CD4-positive, alpha-beta T cell (primary cell): ENCODE measurements at regions not wholly inside any gene's neighbourhood (a gene's known extent, or its start where the extent isn't known, plus 50 kb on each side); places are given as distances from the start of the nearest gene placed in this dataset.

Experiments used
- ATAC-seq: fragments of 200-7000 bp; cut with Tn5 transposase; one replicate; pipeline ENCODE4 v1.10.0; 2022; ENCODE audit warnings: mild to moderate bottlenecking; ENCODE audit not compliant: poor library complexity
- CTCF ChIA-PET: fragments of 350-600 bp; sonication (Branson Sonifier 250); formaldehyde crosslinking; loops from one replicate; lab custom pipeline; 2021; ENCODE audit warnings: antibody characterized with exemption, inconsistent platforms; lab: Charles Lee
- POLR2A ChIA-PET: fragments of 350-600 bp; sonication (Branson Sonifier 250); formaldehyde crosslinking; loops from one replicate; lab custom pipeline; 2021; ENCODE audit warnings: antibody characterized with exemption, inconsistent platforms; lab: Charles Lee
- DNase-seq, 14 experiments: peaks; one replicate each; pipeline ENCODE4 v3.0.0-alpha.2; 2013 to 2020; ENCODE audit warnings: mixed read lengths in 2 of 14
- H3K27ac ChIP-seq, 2 donors: one replicate each; pipeline versions ENCODE4 v1.5.1 to v1.7.0; 2013; ENCODE audit warnings: low read length in 2 of 2, low read depth in 1 of 2, mild to moderate bottlenecking in 1 of 2
- H3K27me3 ChIP-seq, 2 experiments: 1 replicate in 1 of 2; 2 replicates in 1 of 2; pipeline versions ENCODE4 v1.6.1 to v1.7.0; 2013; ENCODE audit warnings: low read length in 2 of 2, control low read depth in 1 of 2, mild to moderate bottlenecking in 1 of 2, moderate library complexity in 1 of 2; ENCODE audit not compliant: insufficient read depth in 2 of 2, control insufficient read depth in 1 of 2
- H3K36me3 ChIP-seq: one replicate; pipeline ENCODE4 v1.6.1; 2013; ENCODE audit warnings: low read length, control low read depth; ENCODE audit not compliant: insufficient read depth
- H3K4me1 ChIP-seq: one replicate; pipeline ENCODE4 v1.6.1; 2013; ENCODE audit warnings: low read length, control low read depth; ENCODE audit not compliant: insufficient read depth
- H3K4me3 ChIP-seq: one replicate; pipeline ENCODE4 v1.5.1; 2013; ENCODE audit warnings: mild to moderate bottlenecking, low read length, moderate library complexity
- H3K9me3 ChIP-seq, 2 experiments: 1 replicate in 1 of 2; 2 replicates in 1 of 2; pipeline versions ENCODE4 v1.6.1 to v1.7.0; 2013; ENCODE audit warnings: low read length in 2 of 2, mild to moderate bottlenecking in 2 of 2, control low read depth in 1 of 2, moderate library complexity in 1 of 2; ENCODE audit not compliant: control insufficient read depth in 1 of 2, insufficient read depth in 1 of 2
- H3K27ac Mint-ChIP-seq: one replicate; pipeline ENCODE4 v1.8.0; 2020; ENCODE audit warnings: mixed read lengths
- H3K27me3 Mint-ChIP-seq: one replicate; pipeline ENCODE4 v1.8.0; 2021; ENCODE audit warnings: mixed read lengths
- H3K36me3 Mint-ChIP-seq: one replicate; pipeline ENCODE4 v1.8.0; 2021; ENCODE audit warnings: low read depth, mixed read lengths
- H3K4me1 Mint-ChIP-seq: one replicate; pipeline ENCODE4 v1.8.0; 2021; ENCODE audit warnings: low read depth, mixed read lengths
- H3K4me3 Mint-ChIP-seq: one replicate; pipeline ENCODE4 v1.8.0; 2020; ENCODE audit warnings: mild to moderate bottlenecking, mixed read lengths
- H3K9me3 Mint-ChIP-seq: one replicate; pipeline ENCODE4 v1.8.0; 2020; ENCODE audit warnings: mixed read lengths
- intact Hi-C, 2 experiments: fragments of 100-400 bp; cut with DNase I in 1 of 2; cut with micrococcal nuclease in 1 of 2; formaldehyde crosslinking; loops; one replicate each; pipeline versions ENCODE4 v1.15.1 to v1.9.0; 2023 to 2025; cut with DNase I, micrococcal nuclease
- TF ChIP-seq, protein P1 (sequence below): fragments of 200-600 bp; IDR thresholded peaks from one replicate; pipeline ENCODE4 v1.8.0; 2022; ENCODE audit warnings: antibody characterized with exemption, mild to moderate bottlenecking

DNA sequence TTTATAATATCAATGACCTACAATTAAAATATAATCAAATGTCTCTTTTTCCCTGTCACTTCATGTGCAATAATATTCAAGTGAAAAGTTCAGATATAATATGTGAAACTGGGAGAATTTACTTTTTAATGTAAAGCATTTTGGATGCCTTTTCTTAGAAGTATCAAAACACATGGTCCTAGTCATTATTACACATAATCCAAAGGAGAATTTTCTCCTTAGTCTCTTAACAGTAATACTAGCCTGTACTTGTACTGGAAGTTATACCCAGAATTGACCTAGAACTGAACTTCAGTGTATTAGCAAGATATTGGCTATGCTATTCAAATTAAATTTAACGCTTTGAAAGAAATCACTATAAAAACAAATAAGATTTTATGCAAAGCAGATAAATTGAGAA lies 842.6 kb upstream of the MANEA start:
- Histone ChIP-seq H3K4me1 (no peaks in the 10 kb centered on the region), H3K27me3 (no peaks in the 10 kb centered on the region), H3K36me3 (no peaks in the 10 kb centered on the region), H3K9me3 (peaks cover 0 to 5% of the 10 kb centered on the region in 2 experiments), H3K4me3 (no peak overlapping the region), H3K27ac (no peak overlapping the region)
- CTCF ChIA-PET: no interaction called here
- ATAC-seq: no peak
- POLR2A ChIA-PET: no interaction called here
- Mint-ChIP-seq H3K4me1 (no peaks in the 10 kb centered on the region), H3K4me3 (no peak overlapping the region), H3K36me3 (no peaks in the 10 kb centered on the region), H3K27me3 (no peaks in the 10 kb centered on the region), H3K27ac (no peak overlapping the region), H3K9me3 (peaks cover 8% of the 10 kb centered on the region)
- intact Hi-C loops: no loop called here
- TF ChIP-seq, protein P1, sequence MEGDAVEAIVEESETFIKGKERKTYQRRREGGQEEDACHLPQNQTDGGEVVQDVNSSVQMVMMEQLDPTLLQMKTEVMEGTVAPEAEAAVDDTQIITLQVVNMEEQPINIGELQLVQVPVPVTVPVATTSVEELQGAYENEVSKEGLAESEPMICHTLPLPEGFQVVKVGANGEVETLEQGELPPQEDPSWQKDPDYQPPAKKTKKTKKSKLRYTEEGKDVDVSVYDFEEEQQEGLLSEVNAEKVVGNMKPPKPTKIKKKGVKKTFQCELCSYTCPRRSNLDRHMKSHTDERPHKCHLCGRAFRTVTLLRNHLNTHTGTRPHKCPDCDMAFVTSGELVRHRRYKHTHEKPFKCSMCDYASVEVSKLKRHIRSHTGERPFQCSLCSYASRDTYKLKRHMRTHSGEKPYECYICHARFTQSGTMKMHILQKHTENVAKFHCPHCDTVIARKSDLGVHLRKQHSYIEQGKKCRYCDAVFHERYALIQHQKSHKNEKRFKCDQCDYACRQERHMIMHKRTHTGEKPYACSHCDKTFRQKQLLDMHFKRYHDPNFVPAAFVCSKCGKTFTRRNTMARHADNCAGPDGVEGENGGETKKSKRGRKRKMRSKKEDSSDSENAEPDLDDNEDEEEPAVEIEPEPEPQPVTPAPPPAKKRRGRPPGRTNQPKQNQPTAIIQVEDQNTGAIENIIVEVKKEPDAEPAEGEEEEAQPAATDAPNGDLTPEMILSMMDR: no peak
- no peak for DNase-seq

DNA sequence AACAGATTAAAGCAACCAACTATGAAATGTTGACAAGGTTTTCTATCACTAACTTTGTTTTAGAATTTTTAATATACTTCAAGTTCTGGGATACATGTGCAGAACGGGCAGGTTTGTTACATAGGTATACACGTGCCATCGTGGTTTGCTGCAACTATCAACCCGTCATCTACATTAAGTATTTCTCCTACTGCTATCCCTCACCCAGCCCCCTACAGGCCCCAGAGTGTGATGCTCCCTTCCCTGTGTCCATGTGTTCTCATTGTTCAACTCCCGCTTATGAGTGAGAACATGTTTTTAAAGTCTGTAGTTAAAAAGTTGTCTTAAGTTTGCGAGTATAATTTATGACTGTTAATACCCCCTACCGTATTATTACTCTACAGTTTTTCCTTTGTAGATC lies 844.3 kb upstream of the MANEA start:
- H3K9me3 ChIP-seq: peaks cover 0 to 5% of the 10 kb centered on the region in 2 experiments
- intact Hi-C loops: no loop called here
- H3K27ac Mint-ChIP-seq: no peak overlapping the region
- no peaks in the 10 kb centered on the region for H3K27me3 Mint-ChIP-seq
- no peaks in the 10 kb centered on the region for H3K36me3 Mint-ChIP-seq
- DNase-seq (no peak), ATAC-seq (no peak)
- no peaks in the 10 kb centered on the region for H3K4me1 ChIP-seq
- H3K27me3 ChIP-seq: no peaks in the 10 kb centered on the region
- H3K27ac ChIP-seq: no peak overlapping the region
- H3K4me1 Mint-ChIP-seq: no peaks in the 10 kb centered on the region
- no peaks in the 10 kb centered on the region for H3K36me3 ChIP-seq
- no peak overlapping the region for H3K4me3 ChIP-seq
- TF ChIP-seq, protein P1: no peak
- POLR2A ChIA-PET: no interaction called here
- CTCF ChIA-PET: no interaction called here
- peaks cover 6% of the 10 kb centered on the region for H3K9me3 Mint-ChIP-seq
- H3K4me3 Mint-ChIP-seq: no peak overlapping the region

DNA sequence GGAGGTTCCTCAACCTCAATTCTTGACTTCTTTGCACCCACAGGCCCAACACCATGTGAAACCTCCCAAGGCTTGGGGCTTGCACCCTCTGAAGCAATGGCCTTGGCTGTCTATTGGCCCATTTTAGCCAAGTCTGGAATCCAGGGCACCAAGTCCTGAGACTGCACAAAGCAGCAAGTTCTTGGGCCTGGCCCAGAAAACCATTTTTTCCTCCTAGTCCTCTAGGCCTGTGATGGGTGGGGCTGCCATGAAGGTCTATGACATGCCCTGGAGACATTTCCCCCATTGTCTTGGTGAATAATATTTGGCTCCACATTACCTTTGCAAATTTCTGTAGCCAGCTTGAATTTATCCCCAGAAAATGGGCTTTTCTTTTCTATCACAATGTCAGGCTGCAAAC lies 849.6 kb upstream of the MANEA start:
- ChIA-PET POLR2A (no interaction called here), CTCF (no interaction called here)
- ATAC-seq: no peak
- Histone ChIP-seq H3K4me3 (no peak overlapping the region), H3K36me3 (no peaks in the 10 kb centered on the region), H3K27me3 (no peaks in the 10 kb centered on the region), H3K27ac (no peak overlapping the region), H3K9me3 (peaks cover 8 to 9% of the 10 kb centered on the region in 2 experiments), H3K4me1 (no peaks in the 10 kb centered on the region)
- Mint-ChIP-seq H3K27me3 (no peaks in the 10 kb centered on the region), H3K4me1 (no peaks in the 10 kb centered on the region), H3K27ac (no peak overlapping the region), H3K9me3 (peaks cover 21% of the 10 kb centered on the region), H3K4me3 (no peak overlapping the region), H3K36me3 (no peaks in the 10 kb centered on the region)
- intact Hi-C loops: no loop called here
- DNase-seq: no peak
- TF ChIP-seq, protein P1: no peak
